HG03175 (cell line): ENCODE measurements at regions not wholly inside any gene's neighbourhood (a gene's known extent, or its start where the extent isn't known, plus 50 kb on each side); places are given as distances from the start of the nearest gene placed in this dataset.

Source experiments
- ATAC-seq: cut with Tn5 transposase; IDR thresholded peaks from one replicate; pipeline ENCODE4 v1.9.1; 2021; ENCODE audit warnings: mild to moderate bottlenecking, moderate library complexity; ENCODE audit not compliant: unreplicated experiment

- no peak for ATAC-seq
Measured at GRCh38 chr2:104433657-104434056, 420.3 kb upstream of the POU3F3 start.

- ATAC-seq: peak; percentile 65
Measured at GRCh38 chr2:104434318-104434792, 419.6 kb upstream of the POU3F3 start.

- no peak for ATAC-seq
Measured at GRCh38 chr2:104434966-104435365, 418.9 kb upstream of the POU3F3 start.

GRCh38 chr2:104438481-104438880 is 415.4 kb upstream of the POU3F3 start:
- no peak for ATAC-seq

GRCh38 chr2:104443145-104443544 is 410.8 kb upstream of the POU3F3 start:
- ATAC-seq: no peak

- no peak for ATAC-seq
Measured at GRCh38 chr2:104444392-104444791, 409.5 kb upstream of the POU3F3 start.

- no peak for ATAC-seq
Measured at GRCh38 chr2:104444889-104445288, 409.0 kb upstream of the POU3F3 start.

GRCh38 chr2:104447831-104448434 is 406.0 kb upstream of the POU3F3 start:
- no peak for ATAC-seq

- ATAC-seq: no peak
Measured at GRCh38 chr2:104448661-104449440, 405.1 kb upstream of the POU3F3 start.

- ATAC-seq: no peak
Measured at GRCh38 chr2:104452558-104452957, 401.4 kb upstream of the POU3F3 start.

- no peak for ATAC-seq
Measured at GRCh38 chr2:104462731-104463130, 391.2 kb upstream of the POU3F3 start.

GRCh38 chr2:104465981-104466380 is 387.9 kb upstream of the POU3F3 start:
- ATAC-seq: no peak

- no peak for ATAC-seq
Measured at GRCh38 chr2:104468846-104469245, 385.1 kb upstream of the POU3F3 start.

- no peak for ATAC-seq
Measured at GRCh38 chr2:104472076-104472475, 381.8 kb upstream of the POU3F3 start.

GRCh38 chr2:104473546-104473945 is 380.4 kb upstream of the POU3F3 start:
- no peak for ATAC-seq

- no peak for ATAC-seq
Measured at GRCh38 chr2:104474716-104475115, 379.2 kb upstream of the POU3F3 start.

- no peak for ATAC-seq
Measured at GRCh38 chr2:104476075-104476474, 377.8 kb upstream of the POU3F3 start.

- no peak for ATAC-seq
Measured at GRCh38 chr2:104476563-104476988, 377.3 kb upstream of the POU3F3 start.

GRCh38 chr2:104481341-104481740 is 372.6 kb upstream of the POU3F3 start:
- no peak for ATAC-seq

- ATAC-seq: no peak
Measured at GRCh38 chr2:104487366-104487765, 366.5 kb upstream of the POU3F3 start.

- no peak for ATAC-seq
Measured at GRCh38 chr2:104493698-104494097, 360.2 kb upstream of the POU3F3 start.

- ATAC-seq: no peak
Measured at GRCh38 chr2:104501342-104501741, 352.6 kb upstream of the POU3F3 start.
